Thyroid gland (tissue), 4 donors: ENCODE measurements at regions not wholly inside any gene's neighbourhood (a gene's known extent, or its start where the extent isn't known, plus 50 kb on each side); places are given as distances from the start of the nearest gene placed in this dataset.

Experiments
- POLR2A ChIP-seq, 2 donors: fragments of 450-650 bp; IDR thresholded peaks; one replicate each; pipeline ENCODE4 v1.6.1; 2017; ENCODE audit warnings: antibody characterized with exemption in 2 of 2, mild to moderate bottlenecking in 2 of 2, moderate library complexity in 1 of 2
- TF ChIP-seq, protein P1 (sequence below), 6 experiments: fragments of 200-600 bp in 3 of 6; fragments of 450-650 bp in 3 of 6; sonication (generic) in 3 of 6; IDR thresholded peaks; one replicate each; pipeline ENCODE4 v1.5.1; 2016 to 2019; ENCODE audit warnings: antibody characterized with exemption in 6 of 6, mild to moderate bottlenecking in 2 of 6, inconsistent platforms in 1 of 6, moderate library complexity in 1 of 6

DNA sequence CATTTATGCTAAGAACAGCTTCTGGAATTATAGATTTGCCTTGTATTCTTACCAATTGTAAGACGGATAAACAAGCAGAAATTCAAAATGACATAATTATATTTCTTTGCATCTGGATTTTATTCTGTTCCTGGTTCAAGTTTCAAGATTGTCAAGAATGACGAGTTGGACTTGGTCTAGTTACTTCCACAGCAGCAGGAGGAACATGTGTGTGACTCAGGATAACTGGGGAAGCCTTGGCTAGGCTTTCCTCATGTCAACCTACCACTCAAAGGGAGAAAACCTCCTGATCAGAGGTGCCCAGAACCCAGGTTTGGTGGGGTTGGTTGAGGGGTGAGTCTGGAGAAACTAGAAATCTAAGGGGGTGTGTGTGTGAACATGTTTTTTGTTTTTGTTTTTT lies 259.7 kb downstream of the SOX2 start:
- TF ChIP-seq POLR2A (IDR thresholded peaks at IDR 0.05) = no peak
- TF ChIP-seq, protein P1, sequence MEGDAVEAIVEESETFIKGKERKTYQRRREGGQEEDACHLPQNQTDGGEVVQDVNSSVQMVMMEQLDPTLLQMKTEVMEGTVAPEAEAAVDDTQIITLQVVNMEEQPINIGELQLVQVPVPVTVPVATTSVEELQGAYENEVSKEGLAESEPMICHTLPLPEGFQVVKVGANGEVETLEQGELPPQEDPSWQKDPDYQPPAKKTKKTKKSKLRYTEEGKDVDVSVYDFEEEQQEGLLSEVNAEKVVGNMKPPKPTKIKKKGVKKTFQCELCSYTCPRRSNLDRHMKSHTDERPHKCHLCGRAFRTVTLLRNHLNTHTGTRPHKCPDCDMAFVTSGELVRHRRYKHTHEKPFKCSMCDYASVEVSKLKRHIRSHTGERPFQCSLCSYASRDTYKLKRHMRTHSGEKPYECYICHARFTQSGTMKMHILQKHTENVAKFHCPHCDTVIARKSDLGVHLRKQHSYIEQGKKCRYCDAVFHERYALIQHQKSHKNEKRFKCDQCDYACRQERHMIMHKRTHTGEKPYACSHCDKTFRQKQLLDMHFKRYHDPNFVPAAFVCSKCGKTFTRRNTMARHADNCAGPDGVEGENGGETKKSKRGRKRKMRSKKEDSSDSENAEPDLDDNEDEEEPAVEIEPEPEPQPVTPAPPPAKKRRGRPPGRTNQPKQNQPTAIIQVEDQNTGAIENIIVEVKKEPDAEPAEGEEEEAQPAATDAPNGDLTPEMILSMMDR (IDR thresholded peaks at IDR 0.05) = no peak
